OCI-LY3 (cell line): ENCODE measurements at regions not wholly inside any gene's neighbourhood (a gene's known extent, or its start where the extent isn't known, plus 50 kb on each side); places are given as distances from the start of the nearest gene placed in this dataset.

Experiments used
- EZH2phosphoT487 ChIP-seq: fragments of 200-600 bp; shearing (Covaris generic); IDR thresholded peaks from 2 replicates; pipeline ENCODE4 v1.6.1; 2018; ENCODE audit warnings: antibody characterized with exemption, mixed run types, low read depth
- TF ChIP-seq, protein P1 (sequence below): fragments of 200-600, 300-600 bp; sonication (generic); IDR thresholded peaks from 2 replicates; pipeline ENCODE4 v1.5.1; 2014; ENCODE audit warnings: antibody characterized with exemption, low read length, low read depth

GRCh38 chr15:69763831-69764230, 311.2 kb downstream of the RPLP1 start:
- no peak for TF ChIP-seq EZH2phosphoT487
- TF ChIP-seq, protein P1, sequence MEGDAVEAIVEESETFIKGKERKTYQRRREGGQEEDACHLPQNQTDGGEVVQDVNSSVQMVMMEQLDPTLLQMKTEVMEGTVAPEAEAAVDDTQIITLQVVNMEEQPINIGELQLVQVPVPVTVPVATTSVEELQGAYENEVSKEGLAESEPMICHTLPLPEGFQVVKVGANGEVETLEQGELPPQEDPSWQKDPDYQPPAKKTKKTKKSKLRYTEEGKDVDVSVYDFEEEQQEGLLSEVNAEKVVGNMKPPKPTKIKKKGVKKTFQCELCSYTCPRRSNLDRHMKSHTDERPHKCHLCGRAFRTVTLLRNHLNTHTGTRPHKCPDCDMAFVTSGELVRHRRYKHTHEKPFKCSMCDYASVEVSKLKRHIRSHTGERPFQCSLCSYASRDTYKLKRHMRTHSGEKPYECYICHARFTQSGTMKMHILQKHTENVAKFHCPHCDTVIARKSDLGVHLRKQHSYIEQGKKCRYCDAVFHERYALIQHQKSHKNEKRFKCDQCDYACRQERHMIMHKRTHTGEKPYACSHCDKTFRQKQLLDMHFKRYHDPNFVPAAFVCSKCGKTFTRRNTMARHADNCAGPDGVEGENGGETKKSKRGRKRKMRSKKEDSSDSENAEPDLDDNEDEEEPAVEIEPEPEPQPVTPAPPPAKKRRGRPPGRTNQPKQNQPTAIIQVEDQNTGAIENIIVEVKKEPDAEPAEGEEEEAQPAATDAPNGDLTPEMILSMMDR, result no peak
